ENCODE measurements at regions not wholly inside any gene's neighbourhood (a gene's known extent, or its start where the extent isn't known, plus 50 kb on each side); places are given as distances from the start of the nearest gene placed in this dataset.

DNA sequence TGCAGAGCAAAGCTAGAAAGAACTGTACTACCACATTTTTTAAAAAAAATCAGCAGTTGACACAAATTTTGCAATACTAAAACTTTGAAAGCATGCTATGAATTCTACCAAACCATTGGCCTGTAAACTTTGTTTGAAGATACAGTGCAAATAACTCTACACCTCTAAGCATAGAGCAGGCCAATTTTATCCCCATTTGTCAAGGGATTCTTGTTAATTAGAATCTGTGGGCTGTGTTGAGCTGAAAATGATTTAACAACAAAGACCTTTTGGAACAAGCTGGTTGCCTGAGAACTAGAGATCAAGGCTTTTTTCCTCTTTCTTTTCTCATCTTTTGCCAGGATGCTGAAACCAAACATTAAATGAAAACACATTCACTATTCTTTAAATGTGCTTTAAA, 886.0 kb upstream of the CDH2 start:
- FAIRE-seq (no peak), DNase-seq (ENCODE audit: low read depth in 1 of 2, low spot score in 2 of 2) (no peak)
- Histone ChIP-seq H3K23me2 (ENCODE audit: low read depth, low read length) (no peaks in the 10 kb centered on the region), H3K56ac (replicated peaks; ENCODE audit: insufficient read length, low read depth, low read length) (no peak overlapping the region), H2AFZ (ENCODE audit: low read length) (peak overlapping the region; percentile 58; the same call in 1 of the 2 replicates), H2BK12ac (ENCODE audit: low read depth, low read length) (no peak overlapping the region), H3K23ac (ENCODE audit: insufficient read length) (no peak overlapping the region), H2BK5ac (ENCODE audit: low read depth, low read length) (no peak overlapping the region), H3K9ac (replicated peaks in 1 of 4; ENCODE audit: extremely low read depth in 1 of 4, low read depth in 3 of 4, low read length in 3 of 4) (no peak overlapping the region), H2AK5ac (ENCODE audit: low read depth, low read length) (no peak overlapping the region), H2BK20ac (ENCODE audit: low read length) (no peak overlapping the region), H3K27me3 (replicated peaks in 1 of 4; ENCODE audit: control insufficient read depth in 3 of 4, extremely low read depth in 1 of 4, insufficient read depth in 3 of 4, low read length in 3 of 4) (no peaks in the 10 kb centered on the region), H4K5ac (ENCODE audit: insufficient read length, low read depth, low read length) (no peak overlapping the region), H2BK120ac (replicated peaks; ENCODE audit: low read depth, low read length) (no peak overlapping the region), H4K91ac (replicated peaks; ENCODE audit: insufficient read length, low read length) (no peak overlapping the region), H3K14ac (ENCODE audit: insufficient read length) (no peak overlapping the region), H4K20me1 (replicated peaks in 1 of 2; ENCODE audit: control insufficient read depth in 1 of 2, insufficient read depth in 2 of 2, low read length in 2 of 2) (no peaks in the 10 kb centered on the region), H3K27ac (ENCODE audit: low read depth, low read length) (no peak overlapping the region), H3K18ac (ENCODE audit: extremely low read depth, low read length) (no peak overlapping the region), H3K4me3 (ENCODE audit: extremely low read depth in 1 of 4, insufficient read depth in 2 of 4, low read depth in 3 of 4, low read length in 4 of 4) (no peak overlapping the region), H2BK15ac (ENCODE audit: low read length) (no peak overlapping the region), H3K4me1 (replicated peaks in 1 of 4; ENCODE audit: control insufficient read depth in 3 of 4, insufficient read depth in 4 of 4, low read length in 3 of 4) (no peaks in the 10 kb centered on the region), H3K36me3 (ENCODE audit: control insufficient read depth in 2 of 4, insufficient read depth in 4 of 4, low read length in 3 of 4) (no peaks in the 10 kb centered on the region), H3K4me2 (ENCODE audit: insufficient read depth in 1 of 2, low read depth in 2 of 2, low read length in 2 of 2) (no peak overlapping the region), H4K8ac (ENCODE audit: extremely low read depth, insufficient read depth, low read length) (no peak overlapping the region), H3K79me2 (ENCODE audit: control insufficient read depth in 1 of 2, insufficient read depth in 2 of 2, low read length in 2 of 2) (no peaks in the 10 kb centered on the region), H3K79me1 (ENCODE audit: low read depth, low read length) (no peaks in the 10 kb centered on the region), H3K9me3 (ENCODE audit: insufficient read depth in 2 of 2, low read depth in 1 of 2, low read length in 1 of 2) (no peaks in the 10 kb centered on the region), H3K4ac (replicated peaks; ENCODE audit: insufficient read length, low read depth, low read length) (no peak overlapping the region)
- CTCF ChIA-PET (ENCODE audit: partially characterized antibody), result no interaction called here
- POLR2A ChIA-PET (ENCODE audit: partially characterized antibody), result no interaction called here
- TF ChIP-seq TBP (IDR thresholded peaks at IDR 0.05; ENCODE audit: low read depth, low read length) (no peak), HDAC6 (IDR thresholded peaks at IDR 0.05; ENCODE audit: low read depth, low read length) (no peak), CHD1 (IDR thresholded peaks at IDR 0.05; ENCODE audit: low read depth, low read length) (no peak), SRF (IDR thresholded peaks at IDR 0.05; ENCODE audit: low read depth, low read length) (no peak), RNF2 (IDR thresholded peaks at IDR 0.05; ENCODE audit: borderline replicate concordance, low read depth, low read length, missing control alignments, poor library complexity, severe bottlenecking) (no peak), EGR1 (IDR thresholded peaks at IDR 0.05; ENCODE audit: borderline replicate concordance, low read depth, low read length) (no peak), SP4 (IDR thresholded peaks at IDR 0.05; ENCODE audit: low read length) (no peak), SP2 (IDR thresholded peaks at IDR 0.05; ENCODE audit: low read length) (no peak), NANOG (IDR thresholded peaks at IDR 0.05; ENCODE audit: insufficient read depth, low read depth, low read length, poor library complexity, severe bottlenecking) (no peak), SIX5 (IDR thresholded peaks at IDR 0.05; ENCODE audit: low read depth, low read length) (no peak), RBBP5 (IDR thresholded peaks at IDR 0.05; ENCODE audit: borderline replicate concordance, low read depth, low read length) (no peak)
- TF ChIP-seq, protein P1, sequence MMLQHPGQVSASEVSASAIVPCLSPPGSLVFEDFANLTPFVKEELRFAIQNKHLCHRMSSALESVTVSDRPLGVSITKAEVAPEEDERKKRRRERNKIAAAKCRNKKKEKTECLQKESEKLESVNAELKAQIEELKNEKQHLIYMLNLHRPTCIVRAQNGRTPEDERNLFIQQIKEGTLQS (IDR thresholded peaks at IDR 0.05; ENCODE audit: insufficient read depth, low read depth, low read length), result no peak
